ENCODE measurements at regions not wholly inside any gene's neighbourhood (a gene's known extent, or its start where the extent isn't known, plus 50 kb on each side); places are given as distances from the start of the nearest gene placed in this dataset.

DNA sequence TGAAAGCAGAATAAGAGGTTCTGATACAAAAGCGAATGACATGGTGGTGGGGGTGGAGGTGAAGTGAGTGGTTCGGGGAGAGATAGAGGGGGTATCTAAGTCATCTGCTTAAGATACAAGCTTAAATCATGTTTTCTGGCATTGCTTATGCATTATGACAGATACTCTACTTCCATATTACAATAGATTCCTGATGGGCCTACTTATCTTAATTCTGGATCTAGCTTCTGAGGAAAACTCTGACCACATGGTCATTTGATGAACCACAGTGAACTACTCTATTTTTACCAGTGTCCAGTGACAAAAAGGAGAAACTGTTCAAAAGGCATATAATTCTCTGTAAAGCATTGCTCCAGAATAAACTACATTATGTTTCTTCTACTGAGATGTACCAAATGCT, 673.7 kb upstream of the CCDC54 start:
- no peak overlapping the region for H3K4me3 ChIP-seq (ENCODE audit: low read depth, poor library complexity, severe bottlenecking)
- TF ChIP-seq, protein P1, sequence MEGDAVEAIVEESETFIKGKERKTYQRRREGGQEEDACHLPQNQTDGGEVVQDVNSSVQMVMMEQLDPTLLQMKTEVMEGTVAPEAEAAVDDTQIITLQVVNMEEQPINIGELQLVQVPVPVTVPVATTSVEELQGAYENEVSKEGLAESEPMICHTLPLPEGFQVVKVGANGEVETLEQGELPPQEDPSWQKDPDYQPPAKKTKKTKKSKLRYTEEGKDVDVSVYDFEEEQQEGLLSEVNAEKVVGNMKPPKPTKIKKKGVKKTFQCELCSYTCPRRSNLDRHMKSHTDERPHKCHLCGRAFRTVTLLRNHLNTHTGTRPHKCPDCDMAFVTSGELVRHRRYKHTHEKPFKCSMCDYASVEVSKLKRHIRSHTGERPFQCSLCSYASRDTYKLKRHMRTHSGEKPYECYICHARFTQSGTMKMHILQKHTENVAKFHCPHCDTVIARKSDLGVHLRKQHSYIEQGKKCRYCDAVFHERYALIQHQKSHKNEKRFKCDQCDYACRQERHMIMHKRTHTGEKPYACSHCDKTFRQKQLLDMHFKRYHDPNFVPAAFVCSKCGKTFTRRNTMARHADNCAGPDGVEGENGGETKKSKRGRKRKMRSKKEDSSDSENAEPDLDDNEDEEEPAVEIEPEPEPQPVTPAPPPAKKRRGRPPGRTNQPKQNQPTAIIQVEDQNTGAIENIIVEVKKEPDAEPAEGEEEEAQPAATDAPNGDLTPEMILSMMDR (IDR thresholded peaks at IDR 0.05): no peak
- no peak for TF ChIP-seq POLR2A (IDR thresholded peaks at IDR 0.05)
- DNase-seq (ENCODE audit: low spot score in 2 of 2): no peak
- intact Hi-C loops (cut with DNase I; ENCODE audit: low total_unique reads): no loop called here
- WGBS, 2 donors: 83 to 90% methylated on average over 2 of the region's 2 CpGs

DNA sequence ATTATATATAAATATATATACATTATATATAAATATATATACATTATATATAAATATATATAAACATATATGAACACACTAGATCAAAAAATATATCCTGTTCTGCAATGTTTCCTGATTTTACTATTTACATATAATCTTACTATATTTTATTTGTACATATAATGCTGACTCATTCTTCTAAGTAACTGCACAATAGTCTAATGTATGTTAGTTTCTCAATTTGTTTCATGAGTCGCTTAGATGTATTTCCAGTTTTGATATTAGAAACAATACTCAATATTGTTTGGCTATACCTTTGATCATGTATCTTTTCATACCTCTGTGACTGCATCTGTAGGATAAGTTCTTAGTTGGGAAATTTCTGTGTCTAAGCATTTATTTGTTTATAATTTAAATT, 669.9 kb upstream of the CCDC54 start:
- 91 to 94% methylated on average over 1 of the region's 1 CpG for WGBS, 2 donors
- no peak overlapping the region for H3K4me3 ChIP-seq (ENCODE audit: low read depth, poor library complexity, severe bottlenecking)

DNA sequence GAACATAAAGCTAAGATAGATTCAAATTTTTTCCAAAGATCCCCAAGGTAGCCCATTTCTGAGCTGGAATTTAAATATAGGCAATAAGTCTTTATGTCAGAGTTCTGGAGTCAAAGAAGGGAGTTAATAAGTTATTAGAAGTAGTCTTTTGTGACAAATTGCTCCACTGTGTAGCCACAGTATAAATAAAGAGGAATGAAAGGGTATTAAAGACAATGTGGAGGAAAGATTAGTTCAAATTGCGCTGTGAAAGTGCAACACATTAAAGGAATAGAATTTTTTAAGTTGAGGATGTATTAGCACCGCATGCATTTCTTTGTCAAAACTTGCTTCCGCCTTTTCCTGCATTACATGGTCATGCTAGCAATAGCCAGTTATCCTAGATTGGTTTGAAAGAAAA, 666.6 kb upstream of the CCDC54 start:
- no peak for TF ChIP-seq POLR2A (IDR thresholded peaks at IDR 0.05)
- TF ChIP-seq, protein P1 (IDR thresholded peaks at IDR 0.05): no peak
- no peak overlapping the region for H3K4me3 ChIP-seq (ENCODE audit: low read depth, poor library complexity, severe bottlenecking)
- intact Hi-C loops (cut with DNase I; ENCODE audit: low total_unique reads): no loop called here
- no peak for DNase-seq (ENCODE audit: low spot score in 2 of 2)
- 94% methylated on average over 3 of the region's 3 CpGs for WGBS, 2 donors

More for the DNA sequence above, 669.9 kb upstream of the CCDC54 start:
- DNase-seq (ENCODE audit: low spot score in 2 of 2): no peak
- intact Hi-C loops (cut with DNase I; ENCODE audit: low total_unique reads): no loop called here
- TF ChIP-seq POLR2A (IDR thresholded peaks at IDR 0.05): no peak
- TF ChIP-seq, protein P1 (IDR thresholded peaks at IDR 0.05): no peak

DNA sequence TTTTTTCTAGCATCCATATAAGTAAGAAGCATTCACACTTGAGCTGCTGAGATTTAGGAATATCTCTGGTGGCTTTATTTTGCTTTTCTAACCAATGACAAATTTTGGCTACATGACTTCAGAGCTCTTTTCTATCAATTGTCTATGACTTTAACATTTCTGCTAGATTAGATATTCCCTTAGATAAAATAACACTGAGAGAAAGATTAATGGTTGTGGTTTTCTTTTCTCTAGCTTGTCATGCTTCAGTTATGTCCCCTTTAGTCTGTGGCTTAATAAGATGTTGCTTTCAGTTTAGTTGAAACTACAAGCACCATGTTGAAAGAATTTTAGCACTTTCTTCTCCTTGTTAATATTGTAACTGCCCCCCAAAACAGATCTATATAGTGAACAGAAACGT, 665.6 kb upstream of the CCDC54 start:
- 10 to 11% methylated on average over 1 of the region's 1 CpG for WGBS, 2 donors
- TF ChIP-seq POLR2A (IDR thresholded peaks at IDR 0.05): no peak
- TF ChIP-seq, protein P1 (IDR thresholded peaks at IDR 0.05): no peak
- DNase-seq (ENCODE audit: low spot score in 2 of 2): no peak
- intact Hi-C loops (cut with DNase I; ENCODE audit: low total_unique reads): no loop called here
- no peak overlapping the region for H3K4me3 ChIP-seq (ENCODE audit: low read depth, poor library complexity, severe bottlenecking)

DNA sequence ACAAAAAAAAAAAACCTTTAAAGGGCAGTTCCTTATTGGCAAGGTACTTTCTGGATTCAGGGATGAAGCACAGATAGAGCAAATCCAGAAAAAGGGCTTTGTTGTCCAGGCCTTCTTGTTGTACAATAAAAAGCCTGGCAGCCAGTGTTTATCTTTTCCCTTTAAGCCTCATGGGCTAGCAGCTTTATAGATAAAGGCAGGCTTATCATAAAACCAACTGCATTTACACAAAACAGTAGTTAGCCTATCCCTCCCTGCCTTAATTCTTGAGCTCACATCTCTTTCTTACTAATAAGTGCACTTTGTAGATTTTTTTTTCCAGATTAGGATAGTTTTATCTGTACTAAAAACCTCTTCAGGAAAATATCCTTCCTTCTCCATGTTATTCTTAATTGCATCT, 662.8 kb upstream of the CCDC54 start:
- no peak for DNase-seq (ENCODE audit: low spot score in 2 of 2)
- TF ChIP-seq POLR2A (IDR thresholded peaks at IDR 0.05): no peak
- TF ChIP-seq, protein P1 (IDR thresholded peaks at IDR 0.05): no peak
- H3K4me3 ChIP-seq (ENCODE audit: low read depth, poor library complexity, severe bottlenecking): no peak overlapping the region
- intact Hi-C loops (cut with DNase I; ENCODE audit: low total_unique reads): no loop called here

DNA sequence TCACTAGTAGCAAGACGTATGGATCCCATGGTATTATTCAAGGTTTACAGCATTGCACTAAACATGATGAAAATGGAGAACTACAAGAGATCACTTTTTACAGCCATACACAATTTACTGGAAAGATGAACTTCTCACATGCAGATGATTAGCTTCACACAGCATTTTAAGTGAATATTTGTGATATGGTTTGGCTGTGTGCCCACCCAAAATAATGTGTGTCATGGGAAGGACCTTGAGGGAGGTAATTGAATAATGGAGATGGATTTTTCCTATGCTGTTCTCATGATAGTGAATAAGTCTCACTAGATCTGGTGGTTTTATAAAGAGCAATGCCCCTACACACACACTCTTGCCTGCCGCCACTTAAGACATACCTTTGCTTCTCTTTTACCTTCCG, 662.0 kb upstream of the CCDC54 start:
- TF ChIP-seq, protein P1 (IDR thresholded peaks at IDR 0.05): no peak
- TF ChIP-seq POLR2A (IDR thresholded peaks at IDR 0.05): no peak
- 93% methylated on average over 3 of the region's 3 CpGs for WGBS, 2 donors
- no peak overlapping the region for H3K4me3 ChIP-seq (ENCODE audit: low read depth, poor library complexity, severe bottlenecking)
- no peak for DNase-seq (ENCODE audit: low spot score in 2 of 2)
- intact Hi-C loops (cut with DNase I; ENCODE audit: low total_unique reads): no loop called here
